ENCODE measurements at regions not wholly inside any gene's neighbourhood (a gene's known extent, or its start where the extent isn't known, plus 50 kb on each side); places are given as distances from the start of the nearest gene placed in this dataset.

DNA sequence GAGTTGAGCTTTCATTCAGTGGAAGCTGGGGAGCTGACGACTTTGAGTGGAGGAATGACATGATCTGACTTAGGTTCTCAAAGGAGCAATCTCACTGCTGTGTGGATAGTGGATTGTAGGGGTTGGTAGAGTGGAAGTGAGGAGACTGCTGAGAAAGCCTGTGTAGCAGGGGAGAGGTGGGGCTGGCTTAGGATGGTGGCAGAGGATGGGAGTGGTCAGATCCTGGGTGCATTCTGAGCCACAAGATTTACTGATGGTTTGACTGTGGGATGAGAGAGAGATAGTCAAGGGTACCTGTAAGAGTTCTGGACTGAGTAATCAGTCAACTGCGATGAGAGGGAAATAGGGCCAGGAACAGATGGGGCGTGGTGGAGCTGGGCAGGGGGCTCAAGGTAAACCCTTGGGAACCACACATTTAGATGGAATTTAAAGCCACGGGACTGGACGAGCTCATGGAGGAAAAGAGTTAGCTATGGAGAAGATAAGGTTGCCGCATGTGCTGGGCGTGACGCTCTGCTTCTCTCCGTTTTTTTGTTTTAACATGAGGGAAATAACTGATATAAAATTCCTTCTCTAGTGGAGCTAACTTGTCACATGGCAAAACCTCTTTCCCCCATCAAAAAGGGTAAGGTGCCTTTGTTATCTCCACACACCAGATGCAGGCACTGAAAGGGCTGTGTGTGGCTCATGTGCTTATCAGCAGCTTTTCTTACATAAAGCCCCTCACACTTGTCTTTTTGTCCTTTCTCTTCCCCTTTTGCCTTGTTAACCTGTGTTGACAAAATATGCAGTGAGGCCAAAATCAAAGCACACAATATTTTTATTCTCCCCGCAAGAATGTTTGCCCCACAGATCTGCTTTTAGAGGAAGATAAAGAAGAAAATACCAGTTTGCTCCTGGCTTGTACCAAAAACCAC is 379.8 kb downstream of the TSN start:
- DNase-seq: no peak

DNA sequence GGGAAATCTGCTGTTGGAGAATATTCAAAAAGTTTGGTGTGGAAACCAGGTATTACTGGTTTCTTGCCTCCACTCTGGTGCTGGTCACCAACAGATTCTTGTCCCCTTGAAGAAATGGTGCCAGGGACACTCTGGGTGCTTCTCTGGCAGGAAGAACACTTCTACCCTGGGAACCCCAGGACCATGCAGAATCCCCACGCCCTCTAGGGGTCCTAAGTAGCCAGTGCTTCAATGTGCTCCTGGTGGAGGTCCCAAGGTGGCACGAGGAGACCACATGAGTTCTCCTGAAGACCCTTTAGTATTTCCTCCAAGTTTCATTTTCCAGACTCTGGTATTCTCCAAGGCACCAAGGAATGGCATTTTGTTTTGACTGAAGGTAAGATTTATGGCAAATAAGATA is 380.6 kb downstream of the TSN start:
- DNase-seq: peak in 1 of 3 donors; percentile 41

DNA sequence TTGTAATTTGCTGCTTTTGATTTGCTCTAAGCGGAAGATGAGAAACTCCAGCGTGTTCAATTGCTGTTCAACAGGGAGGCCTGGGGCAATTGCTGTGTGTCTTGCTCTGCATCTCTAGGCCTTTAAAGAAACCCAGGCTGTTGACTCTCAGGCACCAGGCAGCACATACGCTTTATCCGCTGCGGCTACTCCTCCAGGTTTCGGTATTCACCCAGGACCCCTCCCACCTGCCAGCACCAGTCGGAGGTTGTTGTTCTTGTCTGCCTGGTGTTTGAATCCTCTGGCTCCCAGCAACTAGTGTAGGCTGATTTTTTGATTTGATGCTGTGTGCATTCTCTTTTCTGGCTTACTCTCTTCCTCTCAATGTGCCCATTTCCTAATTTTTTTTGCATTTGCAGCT is 383.1 kb downstream of the TSN start:
- DNase-seq: no peak

DNA sequence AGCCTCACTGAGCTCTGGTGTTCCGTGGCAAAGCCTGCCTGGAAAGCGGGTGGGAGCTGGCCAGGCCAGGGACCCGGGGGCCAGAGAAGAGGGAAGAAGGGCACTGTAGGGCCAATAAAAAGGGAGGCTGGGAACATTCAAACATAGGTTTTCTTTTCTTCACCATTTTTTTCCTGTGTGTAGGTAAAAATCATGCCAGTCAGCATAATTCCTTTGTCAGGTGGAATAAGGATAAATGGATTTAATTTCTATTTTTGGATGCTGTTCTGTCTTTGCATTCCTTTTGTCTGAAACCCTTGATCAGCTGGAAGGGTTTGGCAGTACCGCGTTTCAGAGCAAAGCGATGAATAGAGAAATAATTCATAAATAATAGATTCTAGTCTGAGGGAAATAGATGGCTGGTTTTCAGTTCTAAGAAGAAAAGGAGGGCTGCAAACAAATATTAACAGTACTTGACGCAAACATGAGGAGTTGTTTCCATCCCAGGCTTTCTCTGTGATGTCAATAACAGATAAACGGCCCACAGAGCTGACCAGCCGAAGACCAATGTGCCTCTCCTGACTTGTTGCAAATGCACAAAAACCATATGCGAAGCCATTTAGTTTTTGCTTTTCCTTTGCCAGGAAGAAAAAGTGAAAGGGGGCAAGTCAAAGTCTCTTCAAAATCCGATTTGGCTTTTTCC is 384.4 kb downstream of the TSN start:
- no peak for DNase-seq

DNA sequence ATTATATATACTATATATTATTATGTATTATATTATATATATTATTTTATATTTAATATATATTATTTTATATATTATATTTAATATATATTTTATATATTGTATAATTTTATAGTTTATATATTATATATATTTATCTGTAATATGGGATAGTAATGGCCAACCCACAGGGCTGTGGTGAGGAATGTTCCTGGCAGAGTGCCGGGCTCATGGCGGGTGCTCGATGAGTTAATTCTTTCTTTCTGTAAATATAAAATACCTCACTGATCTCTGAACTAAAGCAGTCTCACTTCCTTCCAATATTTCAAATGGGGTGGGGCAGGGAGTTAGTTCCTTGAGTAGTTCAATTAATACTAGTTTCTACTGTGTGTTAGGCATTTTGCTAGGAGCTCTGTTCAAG is 389.4 kb downstream of the TSN start:
- no peak for DNase-seq

DNA sequence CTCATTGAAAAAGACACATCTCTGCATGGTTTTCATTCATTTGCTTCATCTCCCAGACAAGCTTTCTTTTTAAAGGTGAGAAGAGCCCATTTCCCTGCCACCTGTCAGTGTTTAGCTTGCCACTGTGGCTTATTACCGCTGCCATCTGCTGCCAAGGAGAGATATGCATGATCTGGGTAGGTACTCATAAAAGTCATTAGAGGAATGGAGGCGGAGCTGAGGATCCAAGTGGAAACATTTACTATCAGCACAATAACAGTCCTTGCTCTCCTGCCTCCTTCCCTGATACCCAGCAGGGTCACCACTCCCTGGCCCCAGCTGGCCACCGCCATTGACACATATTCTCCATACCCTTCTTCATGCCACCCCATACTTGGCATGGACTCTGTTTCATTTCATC is 390.4 kb downstream of the TSN start:
- no peak for DNase-seq

DNA sequence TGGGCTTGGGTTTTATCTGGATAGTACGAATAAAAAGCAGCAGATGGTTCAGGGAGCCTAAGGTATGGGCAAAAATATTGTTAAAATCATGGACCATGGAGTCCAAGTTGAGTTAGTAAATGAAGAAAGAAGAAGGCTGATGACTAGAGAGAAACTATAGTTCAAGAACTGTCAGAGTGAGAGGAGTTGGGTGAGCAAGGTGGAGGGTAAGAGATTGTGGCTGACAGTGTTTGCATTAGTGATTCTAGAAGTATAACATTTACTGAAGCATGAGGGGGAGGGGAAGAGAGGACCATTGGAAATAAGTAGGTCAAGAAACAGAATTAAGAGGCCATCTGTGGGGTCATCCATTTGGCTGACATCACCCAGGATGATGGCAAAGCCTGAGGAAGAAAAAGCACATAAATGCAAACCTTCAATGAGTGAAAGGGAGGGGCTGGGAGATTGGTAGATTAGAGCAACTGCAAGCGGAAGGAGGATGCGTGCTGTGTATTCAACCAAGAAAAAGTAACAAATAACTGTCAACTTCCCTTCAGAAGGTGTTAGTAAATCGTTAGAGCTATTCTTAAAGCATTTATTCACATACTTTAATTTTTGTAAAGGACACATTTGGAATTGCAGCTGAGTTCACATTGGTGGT is 392.8 kb downstream of the TSN start:
- DNase-seq: no peak

DNA sequence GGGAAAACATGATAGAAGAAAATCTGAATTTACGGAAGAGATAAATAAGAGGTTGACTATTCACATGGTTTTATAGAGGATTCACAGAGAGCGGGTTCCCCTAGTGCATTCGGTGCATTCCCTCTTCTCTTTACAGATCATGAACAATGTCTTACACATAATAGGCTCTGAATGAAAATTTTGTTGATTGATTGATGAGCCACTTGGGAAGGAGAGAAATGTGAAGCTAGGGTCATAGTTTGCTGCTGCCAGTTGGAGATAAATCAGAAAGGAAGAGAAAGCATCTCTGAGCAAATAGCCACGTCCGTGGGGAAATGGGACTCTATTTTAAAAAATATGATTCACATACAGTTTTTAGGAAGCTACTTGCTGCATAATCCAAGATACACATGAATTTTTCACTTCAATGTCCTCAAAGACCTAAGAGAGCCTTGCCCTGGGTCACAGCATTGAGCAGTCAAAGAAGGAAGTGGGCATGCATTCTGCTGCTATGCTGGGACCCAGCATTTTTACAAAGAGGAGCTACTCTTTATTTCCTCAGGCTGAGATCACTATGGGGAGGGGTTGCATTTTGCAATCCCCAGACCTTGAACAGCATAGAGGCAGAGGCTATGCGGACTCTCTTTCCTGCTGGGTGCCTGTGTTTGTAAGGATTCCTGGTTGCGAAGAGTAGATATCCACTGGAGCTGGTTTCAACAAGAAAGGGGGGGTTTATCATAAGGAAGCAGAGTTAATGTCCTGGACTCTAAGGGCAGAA is 395.3 kb downstream of the TSN start:
- DNase-seq: peak in 1 of 3 donors; percentile 3

DNA sequence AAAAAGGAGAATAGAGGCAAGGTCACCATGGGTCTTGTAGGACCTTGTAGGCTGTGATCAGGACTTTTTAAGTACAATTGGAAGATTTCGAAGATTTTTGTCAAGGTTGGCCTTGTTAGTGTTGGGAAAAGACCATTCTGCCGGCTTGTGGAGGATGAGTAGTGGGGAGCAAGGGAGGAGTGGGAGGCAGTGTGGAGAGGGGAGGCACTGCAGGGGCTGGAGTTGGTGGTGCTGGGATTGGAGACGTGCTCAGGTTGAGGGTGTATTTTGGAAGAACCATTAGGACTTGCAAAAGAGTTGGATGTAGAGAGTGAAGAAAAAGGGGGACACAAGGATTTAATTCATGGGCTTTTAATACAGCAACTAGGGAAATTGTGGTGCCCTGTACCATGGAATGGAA is 397.1 kb downstream of the TSN start:
- DNase-seq: no peak

DNA sequence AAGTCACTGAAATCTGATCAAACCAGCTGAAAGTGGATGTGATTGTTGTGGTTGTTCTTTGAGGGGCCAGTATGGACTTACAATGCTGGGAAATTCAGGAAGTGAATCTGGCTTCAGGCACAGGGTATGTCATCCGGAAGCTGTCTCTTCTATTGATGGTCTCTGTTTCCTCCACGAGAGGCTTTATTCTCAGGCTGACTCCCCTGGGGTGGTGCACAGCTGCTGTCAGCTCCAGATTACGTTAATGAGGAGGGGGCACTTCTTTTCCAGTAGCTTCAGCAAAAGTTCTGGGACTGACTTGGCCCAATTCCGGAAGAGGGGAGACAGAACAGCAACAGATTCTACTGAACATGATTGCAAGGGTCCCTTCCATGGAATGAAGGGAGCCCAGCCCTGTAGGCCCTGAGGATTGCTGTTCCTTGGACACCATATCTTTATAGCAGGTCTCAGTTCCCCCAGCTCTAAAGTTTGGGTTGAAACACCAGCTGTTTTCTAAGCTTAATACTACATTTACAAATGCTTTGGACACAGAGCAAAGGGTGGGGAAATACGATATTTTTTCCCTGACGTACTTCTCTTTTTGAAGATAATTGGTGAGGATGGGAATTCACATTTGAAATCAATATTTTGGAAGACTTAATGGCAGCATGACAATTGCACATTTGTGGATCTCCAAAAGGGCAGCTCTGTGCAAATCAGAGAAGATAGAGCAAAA is 400.9 kb downstream of the TSN start:
- peak in 1 of 3 donors; percentile 8 for DNase-seq

DNA sequence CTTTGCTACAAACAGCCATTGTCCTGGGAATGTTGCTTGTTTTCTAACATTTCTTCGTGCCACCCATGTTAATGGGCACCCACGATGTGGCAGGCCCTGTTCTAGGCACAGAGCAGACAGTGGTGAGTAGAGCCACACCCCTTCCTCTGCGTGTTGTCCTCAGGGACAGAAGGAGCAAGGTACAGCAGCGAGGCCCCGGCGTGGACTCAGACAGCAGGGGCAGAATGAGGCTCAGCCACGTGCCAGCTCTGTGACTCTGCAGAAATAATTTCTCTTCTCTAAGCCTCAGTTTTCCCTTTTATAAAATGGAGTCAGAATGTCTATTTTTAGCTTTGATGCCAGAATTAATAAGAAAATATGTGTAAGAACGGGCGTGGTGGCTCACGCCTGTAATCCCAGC is 401.7 kb downstream of the TSN start:
- DNase-seq: no peak

DNA sequence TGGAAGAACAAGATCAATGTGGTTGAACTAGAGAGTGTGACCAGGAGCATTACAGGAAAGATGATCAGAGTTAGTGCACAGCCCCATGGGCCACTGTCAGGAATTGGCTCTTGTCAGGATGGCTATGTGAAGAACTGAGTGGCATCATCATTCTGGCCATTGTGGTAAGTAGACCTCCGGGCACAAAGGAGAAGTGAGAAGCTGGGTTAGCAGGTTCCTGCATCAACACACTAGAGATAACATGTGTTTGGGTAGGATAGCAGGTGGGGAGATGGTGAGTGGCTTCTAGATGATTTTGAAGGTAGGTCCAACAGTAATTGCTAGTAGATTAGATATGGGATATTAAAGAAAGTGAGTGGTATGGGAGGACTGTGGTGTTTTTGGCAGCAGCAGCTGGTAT is 408.2 kb downstream of the TSN start:
- no peak for DNase-seq

DNA sequence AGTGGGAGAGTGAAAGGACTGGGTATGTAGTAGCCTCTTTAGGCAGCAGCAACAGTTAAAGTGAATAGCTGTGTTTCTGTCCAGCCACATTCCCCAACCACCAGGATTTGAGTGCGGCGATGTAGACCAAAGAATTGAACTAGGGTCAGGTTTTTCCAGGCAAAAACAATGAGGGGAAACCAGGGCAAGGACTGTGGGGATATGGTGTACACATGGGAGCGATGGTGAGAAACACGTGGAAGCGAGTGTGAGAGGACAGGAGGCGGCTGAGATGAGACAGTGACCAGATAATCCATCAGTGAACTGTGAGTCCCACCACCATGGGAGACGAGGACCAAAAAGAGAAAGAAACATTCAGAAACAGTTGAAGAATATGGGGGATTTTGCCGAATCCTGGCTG is 409.5 kb downstream of the TSN start:
- no peak for DNase-seq

DNA sequence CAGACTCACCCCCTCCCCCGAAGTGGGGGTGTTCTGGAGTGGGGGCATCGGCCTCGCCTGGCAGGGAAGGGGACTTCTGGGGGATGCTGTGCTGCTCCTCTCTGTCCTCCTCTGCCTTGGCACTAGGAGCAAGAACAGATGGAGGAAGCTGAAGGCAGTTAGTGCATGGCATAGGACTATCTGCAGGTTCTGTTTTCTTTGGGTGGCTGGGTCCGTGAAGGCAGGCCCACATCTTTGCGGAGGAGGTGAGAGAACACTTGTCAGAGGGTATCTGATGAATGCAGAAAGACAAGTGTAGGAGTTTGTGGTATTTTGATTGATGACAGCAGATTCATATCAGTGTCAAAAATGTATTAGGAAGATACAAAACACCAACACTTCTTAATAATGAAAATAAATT is 411.4 kb downstream of the TSN start:
- DNase-seq: no peak

DNA sequence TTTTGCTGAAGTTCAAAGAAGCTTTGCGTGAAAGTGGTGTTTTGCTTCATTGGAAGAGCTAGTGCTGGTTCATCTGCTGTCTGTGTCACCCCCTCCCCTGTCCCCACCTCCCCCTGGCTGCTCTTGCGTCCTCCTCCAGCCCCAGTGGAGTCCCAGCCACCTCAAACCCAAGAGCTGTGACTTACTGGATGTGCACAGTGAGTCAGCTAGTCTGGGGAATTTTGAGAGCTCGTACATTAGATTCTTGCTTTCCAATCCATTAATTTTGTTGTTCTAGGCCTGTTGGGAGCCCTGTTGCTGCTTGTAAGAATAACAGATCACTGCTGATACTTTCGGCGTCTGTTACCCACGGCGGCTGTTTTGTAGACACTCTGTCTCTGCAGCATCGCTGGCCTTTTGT is 412.1 kb downstream of the TSN start:
- no peak for DNase-seq

DNA sequence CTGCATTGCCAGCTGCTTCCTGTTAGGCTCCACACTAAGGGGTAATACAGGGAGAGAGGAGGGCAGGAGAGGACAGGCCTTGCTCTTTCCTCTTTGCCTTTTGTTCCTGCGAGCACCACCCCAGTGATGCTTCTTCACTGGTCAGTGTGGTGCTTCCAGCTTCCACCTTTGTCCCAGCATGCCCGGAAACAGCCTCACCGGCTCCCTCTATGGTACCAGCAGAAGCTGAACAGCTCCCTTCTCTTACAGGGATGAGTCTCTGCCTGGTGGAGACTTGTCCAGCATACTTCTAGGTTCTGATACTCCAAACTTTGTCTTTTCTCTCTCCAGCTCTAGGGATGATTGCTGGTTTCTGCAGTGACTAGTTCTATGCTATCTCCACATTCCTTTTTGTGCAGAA is 413.3 kb downstream of the TSN start:
- no peak for DNase-seq

DNA sequence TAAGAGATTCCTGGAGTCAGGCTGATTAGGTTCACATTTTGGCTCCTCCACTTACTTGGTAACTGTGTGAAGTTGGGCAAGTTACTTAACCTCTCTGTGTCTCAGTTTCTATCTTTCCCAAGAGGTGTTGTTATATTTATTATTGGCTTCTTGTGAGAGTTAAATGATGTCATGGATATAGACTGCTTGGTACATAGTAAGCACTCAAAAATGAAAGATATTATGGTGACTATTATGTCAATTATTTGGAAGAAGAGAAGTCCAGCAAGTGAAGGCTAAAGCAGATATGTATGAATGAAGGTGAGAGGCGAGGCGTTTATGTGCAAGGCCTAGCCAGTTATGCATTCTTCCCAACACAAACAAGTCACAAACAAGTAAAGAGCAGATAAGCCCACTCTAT is 417.4 kb downstream of the TSN start:
- DNase-seq: no peak

DNA sequence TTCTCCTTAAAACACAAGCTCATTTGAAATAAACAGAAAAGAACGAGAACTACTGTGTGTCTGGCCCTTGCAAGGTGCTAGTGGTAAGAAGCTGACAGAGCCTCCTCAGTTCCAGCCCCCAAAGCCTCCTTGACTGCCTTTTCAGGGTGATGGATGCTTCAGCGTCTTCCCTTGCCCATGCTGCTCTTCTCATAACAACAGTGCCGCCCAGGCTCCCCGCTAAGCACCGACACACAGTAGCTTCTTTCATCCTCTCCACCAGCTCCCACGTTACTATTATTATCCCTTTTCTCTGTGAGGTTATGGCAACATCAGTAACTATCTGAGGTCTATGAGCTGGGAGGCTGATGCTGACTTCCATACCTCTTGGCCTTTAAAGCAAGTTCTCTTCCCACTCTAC is 418.6 kb downstream of the TSN start:
- no peak for DNase-seq

DNA sequence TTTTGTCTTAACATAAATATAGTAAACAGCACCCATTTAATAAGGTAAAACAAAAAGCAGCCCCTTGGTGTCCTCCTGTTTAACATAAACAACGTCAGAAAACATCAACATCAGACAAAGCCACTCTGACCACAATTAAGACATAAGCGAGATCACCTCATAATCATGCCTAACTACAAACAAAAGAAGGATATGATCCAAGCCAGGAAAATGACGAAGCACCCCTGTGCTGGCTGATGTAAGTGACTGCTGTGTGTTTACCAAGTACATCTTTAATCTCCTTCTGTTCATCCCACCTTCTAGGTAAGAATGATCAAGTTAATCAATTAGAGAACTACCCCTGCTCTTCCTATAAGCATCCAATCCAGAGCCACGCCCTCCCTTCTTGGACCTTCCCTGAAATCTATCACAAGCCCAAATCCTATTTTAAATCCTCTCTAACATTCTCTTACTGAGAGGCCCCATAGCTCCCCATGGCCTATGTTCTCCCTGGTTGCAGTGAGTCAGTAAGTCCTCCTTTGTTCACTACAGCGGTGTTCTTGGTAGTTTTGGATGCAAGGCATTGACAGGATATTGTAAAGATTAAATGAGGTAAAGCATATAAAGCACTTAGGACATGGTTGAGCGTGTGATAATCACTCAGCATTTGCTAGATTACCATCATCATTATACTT is 424.2 kb downstream of the TSN start:
- no peak for DNase-seq

DNA sequence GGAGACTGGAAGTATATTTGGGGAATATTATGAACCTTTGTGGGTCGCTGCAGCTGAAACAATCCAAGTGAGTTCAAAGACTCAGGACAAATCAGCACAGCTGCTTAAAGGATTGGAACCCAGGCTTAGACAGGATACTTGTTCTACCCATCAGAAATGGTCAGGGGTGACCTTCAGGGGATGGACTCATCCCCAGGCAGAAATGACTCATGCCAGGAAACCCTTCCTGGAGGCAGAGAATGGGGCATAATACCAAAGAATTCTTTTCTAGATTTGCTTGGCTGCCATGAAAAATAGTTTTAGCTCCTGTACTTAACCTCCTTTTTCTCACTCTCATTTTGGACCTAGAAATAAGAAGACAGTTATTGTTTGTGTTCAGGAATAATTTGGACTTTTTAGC is 425.5 kb downstream of the TSN start:
- no peak for DNase-seq

DNA sequence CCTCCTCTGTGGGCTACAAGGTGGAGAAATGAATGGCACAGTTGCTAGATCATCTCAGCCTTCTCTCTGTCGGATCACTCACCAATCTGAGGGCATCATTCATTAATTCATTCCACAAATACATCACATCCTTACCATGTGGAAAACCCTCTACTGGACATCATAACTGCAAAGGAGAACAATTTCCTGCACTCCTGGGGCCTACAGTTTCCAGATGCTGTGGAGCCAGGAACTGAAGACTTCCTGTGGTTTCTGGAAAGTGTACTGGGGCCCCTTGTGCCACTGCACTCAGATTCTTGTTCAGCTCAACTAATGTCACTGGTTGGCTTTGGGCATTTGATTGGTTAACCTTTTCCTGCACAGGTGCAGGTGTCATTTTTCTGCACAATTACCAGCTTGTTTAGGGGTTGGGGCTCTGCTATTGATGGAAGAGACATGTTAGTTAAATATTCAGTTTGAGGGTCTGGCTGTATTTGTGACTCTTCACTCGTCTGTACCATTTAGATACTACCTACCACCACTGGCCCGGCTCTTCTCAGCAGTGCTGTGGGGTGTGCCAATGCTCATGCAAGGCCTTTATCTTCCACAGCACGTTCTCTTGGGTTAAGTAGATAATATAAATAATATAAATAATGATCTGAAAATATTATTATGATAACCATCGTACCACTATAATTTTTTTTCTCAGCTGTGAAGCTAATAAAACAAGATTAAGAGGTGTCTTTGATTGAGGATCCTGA is 427.3 kb downstream of the TSN start:
- DNase-seq: no peak
